HG02943 (cell line): ENCODE measurements at regions not wholly inside any gene's neighbourhood (a gene's known extent, or its start where the extent isn't known, plus 50 kb on each side); places are given as distances from the start of the nearest gene placed in this dataset.
"Not testable (repeated sequence)": the region's sequence is repeated elsewhere in the genome, so short reads cannot be mapped to it uniquely, and the experiment has no call there.

Experiments
- ATAC-seq: cut with Tn5 transposase; IDR thresholded peaks from one replicate; pipeline ENCODE4 v1.9.1; 2021; ENCODE audit warnings: mild to moderate bottlenecking, low read depth, moderate library complexity; ENCODE audit not compliant: unreplicated experiment

DNA sequence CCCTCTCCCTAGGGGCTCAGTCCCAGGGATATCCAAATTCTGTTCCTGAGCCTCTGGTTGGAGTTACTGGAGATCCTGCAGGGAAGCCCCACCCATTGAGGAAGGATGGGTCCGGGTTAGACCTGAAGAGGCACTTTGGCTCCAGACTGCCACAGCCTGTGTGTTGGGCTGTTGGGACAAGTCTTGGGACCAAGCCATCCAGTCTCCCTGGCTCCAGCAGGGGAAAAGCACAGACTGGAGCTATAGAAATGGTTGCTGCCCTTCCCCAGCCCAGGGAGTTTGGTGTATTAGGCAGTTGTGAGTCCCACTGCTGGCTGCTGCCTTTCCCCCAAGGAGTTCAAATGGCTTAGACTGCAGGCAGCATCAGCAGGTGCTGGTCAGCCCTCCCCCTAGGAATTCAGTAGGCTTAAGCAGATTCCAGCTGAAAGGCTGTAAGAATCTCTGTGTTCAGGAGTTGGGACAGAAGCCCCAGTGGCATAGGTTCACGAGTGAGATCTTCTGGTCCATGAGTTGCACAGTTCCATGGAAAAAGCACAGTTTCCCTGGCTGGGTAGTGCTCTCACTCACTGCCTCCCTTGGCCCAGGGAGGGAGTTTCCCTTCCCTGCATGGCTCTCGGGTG is 344.0 kb upstream of the EPHA5 start:
- ATAC-seq = no peak

DNA sequence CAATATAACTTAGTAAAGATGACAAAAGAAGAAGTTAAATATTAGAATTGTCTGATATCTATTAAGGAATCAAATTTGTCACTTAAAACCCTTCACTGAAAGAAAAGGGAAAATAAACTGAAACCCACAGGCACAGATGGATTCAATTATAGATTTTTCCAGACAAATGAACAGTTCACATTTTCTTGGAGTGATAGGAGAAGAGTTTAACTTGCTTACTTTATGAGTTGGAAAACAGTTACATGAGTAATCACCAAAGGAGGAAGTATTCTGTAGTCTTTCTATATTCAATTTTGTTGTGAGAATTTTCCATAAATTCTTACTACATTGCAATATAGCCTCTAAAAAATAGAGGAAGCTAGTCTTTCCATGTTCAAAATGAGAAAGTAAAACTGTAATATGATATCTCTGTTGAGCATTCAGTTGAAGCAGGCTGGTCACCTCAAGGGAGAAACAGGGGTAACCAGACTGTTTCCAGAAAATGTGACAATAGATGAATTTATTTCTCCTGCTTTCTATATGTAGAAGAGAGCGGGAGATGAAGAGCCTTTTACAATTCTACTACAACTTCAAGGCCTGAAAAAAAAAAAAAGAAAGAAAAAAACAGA is 330.3 kb upstream of the EPHA5 start:
- ATAC-seq = no peak

DNA sequence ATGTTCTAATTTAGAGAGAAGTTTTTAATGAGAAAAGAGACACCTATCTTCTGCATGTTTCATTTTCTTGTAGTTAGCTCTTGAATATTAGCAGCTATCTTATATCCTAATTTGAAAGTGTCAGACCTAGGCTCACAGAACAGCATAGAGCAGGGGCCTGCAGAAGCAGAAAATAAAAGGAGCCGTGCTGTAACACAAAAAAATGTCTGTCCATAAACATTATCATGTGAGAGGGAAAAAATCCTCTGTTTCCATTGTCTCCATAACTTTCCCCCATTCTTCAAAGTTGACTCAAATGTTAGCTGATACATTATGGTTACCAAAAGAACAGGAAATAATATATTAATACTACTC is 329.2 kb upstream of the EPHA5 start:
- ATAC-seq = no peak

DNA sequence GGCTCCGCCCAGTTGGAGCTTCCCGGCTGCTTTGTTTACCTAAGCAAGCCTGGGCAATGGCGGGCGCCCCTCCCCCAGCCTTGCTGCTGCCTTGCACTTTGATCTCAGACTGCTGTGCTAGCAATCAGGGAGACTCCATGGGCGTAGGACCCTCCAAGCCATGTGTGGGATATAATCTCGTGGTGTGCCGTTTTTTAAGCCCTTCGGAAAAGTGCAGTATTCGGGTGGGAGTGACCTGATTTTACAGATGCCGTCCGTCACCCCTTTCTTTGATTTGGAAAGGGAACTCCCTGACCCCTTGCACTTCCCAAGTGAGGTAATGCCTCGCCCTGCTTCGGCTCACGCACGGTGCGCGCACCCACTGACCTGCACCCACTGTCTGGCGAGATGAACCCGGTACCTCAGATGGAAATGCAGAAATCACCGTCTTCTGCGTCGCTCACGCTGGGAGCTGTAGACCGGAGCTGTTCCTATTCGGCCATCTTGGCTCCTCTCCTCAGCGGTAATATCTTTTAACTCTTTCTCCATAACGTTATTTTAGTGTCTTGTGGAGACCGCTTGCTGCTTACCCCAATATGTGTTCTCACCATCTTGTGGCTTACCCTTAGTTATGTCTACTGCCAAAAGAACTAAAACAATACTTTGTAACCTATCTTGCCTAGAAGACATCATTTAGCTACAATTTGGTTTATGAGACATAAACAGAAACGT is 328.7 kb upstream of the EPHA5 start:
- ATAC-seq = not testable (repeated sequence)

DNA sequence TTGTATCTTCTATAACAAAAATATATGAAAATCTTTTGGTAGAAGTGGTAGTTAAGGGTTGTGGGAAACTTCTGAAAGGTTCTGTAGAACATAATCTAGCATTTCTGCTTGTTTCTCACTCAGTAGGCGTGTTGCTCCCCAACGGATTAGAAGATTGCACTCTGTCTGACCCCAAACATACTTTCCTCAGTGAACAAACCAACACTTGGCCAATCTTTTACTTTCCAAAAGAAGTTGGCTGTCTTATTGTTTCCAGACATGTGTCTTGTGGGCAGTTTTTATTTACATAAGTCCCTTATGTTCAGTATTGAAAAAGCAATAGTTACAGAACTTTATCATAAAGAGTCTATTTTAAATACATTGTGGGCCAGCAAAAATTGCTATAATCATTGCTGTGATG is 312.8 kb upstream of the EPHA5 start:
- ATAC-seq = no peak

DNA sequence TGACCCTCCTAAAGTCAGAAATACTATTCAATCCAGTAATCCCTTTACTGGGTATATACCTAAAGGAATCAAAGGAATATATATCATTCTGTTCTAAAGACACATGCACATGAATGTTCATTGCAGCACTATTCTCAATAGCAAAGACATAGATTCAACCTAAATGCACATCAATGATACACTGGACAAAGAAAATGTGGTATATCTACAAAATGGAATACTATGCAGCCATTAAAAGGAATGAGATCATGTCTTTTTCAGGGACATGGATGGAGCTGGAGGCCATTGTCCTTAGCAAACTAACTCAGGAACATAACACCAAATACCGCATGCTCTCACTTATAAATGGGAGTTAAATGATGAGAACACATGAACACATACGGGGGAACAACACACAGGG is 306.0 kb upstream of the EPHA5 start:
- no peak for ATAC-seq

DNA sequence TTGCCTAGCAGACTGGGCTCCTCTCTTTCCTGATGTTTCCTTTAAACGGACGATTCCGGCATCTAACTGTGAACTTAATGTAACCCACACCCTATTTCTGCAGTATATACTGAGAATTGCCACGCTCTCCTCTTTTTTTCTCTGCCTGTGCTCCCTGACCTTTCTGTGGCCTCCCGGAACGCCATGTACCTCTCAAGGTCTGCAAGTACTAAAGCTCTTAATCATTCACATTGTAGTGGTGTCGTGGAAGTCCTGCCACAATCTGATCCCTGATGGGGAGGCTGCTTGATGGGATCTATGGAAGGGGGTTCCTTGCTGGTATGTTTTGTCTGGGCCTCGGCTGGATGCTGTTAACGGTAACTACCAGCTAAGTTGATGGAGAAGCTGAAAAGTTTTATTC is 302.9 kb upstream of the EPHA5 start:
- ATAC-seq = no peak

DNA sequence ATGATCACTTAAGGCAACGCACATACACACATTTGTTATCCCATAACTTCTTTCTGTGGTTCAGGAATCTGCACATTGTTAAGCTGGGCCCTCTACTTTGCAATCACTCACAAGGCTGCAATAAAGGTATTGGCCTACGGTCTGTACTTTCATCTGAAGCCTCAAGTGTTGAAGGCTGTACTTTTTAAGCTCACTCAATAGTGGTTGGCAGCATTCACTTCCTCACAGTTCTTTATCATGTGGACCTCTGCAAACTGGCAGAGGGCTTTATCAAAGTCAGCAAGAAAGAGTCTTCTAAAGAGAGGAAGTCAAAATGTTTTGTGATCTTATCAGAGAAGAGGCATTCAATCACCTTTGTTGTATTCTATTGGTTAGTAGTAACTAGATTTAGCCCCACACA is 301.4 kb upstream of the EPHA5 start:
- ATAC-seq = no peak

DNA sequence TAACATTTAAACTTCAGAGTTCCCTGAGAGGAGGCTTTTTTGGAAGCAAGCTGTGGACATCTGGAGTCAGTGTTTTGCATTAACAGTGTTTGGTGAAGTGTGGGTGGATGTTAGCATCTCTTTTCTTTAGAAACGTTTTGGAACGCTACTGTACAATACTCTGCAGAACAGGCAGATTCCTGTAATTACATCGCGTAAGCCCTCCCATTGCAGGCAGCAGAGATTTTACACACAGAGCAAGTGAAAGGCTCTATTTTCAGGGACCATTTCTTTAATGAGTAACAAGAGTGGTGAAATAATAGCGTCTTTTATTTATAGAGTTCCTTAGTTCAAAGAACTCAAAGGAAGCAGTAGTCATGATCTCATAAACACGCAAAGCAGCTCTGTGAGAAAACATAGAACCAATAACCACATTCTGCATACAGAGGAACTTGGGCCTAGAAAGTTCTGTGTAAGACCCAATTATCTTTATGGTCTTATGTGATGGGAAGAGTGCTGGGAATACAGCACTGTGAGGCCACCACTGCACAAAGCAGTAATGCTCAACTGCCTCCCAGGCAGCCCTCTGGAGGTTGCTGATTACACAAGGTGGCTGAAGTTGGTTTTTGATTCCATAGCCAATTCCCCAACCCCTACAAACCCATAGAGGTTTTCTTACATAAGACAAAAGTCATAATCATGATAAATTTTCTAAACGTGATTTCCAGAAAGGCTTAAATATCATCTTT is 298.7 kb upstream of the EPHA5 start:
- ATAC-seq = no peak

DNA sequence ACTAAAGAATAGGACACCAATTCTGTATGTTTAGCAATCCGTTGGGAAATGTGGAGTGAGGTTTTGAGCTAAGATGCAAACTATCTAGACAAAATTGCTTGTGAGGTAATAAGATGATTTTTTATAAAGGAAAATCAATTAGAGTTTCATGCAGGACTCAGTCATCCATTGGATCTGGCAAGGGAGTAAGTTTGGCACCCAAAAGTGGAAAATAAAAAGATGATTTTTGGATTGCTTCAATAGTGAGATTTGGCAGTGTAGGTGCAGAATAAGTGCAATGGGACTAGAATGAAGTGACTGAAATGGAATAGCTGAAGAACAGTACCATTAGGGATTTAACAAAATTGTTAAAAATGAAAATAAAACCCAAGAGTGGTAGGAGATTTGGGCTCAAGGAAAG is 290.5 kb upstream of the EPHA5 start:
- no peak for ATAC-seq

DNA sequence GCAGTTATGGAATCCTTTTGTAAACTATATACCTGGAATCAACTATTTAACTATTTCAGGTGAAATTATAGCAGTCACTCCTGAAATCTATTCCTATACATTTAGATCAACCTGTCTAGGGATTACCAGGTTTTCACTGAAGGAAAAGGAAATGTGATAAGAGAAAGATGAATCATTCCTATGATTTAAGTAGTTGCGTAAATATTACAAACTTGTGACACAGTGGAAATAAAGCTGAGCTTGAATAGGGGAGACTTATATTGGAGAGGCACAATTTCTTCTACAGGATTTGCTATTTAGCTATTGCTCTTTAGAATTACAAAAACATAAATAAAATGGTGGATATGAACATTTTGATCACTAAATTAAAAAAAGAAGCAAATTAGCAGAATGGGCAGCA is 284.1 kb upstream of the EPHA5 start:
- ATAC-seq = no peak

DNA sequence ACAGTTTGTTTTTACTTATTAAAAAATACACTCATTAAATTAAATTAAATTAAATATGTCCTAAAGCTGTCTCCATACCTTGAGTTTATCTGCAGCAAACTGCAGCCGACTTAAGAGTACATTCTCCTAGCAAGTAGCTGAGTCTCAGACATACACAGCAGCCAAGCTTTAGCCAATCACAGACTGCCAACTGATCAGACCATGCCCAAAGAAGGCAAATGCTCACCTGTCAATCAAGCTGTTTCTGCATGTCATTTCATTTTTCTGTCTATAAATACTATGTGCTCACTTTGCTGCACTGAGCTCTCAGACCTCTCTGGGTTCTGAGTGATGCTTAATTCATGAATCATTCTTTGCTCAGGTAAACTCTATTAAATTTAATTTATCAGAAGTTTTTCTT is 280.9 kb upstream of the EPHA5 start:
- ATAC-seq = no peak

DNA sequence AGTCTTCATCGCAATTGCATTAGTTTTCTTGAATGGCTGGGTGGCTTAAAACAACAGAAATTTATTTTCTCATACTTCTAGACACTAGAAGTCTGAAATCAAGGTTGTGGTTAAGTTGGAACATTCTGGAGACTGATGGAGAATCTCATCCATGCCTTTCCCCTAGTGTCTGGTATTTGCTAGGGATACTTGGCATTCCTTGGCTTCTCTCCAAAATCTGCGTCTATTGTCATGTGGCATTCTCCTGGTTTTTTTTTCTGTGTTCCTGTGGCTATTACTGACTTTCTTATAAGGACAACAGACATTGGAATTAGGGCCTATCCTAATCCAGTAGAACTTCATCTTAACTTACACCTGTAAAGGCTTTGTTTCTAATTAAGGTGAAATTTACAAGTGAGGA is 272.8 kb upstream of the EPHA5 start:
- no peak for ATAC-seq

DNA sequence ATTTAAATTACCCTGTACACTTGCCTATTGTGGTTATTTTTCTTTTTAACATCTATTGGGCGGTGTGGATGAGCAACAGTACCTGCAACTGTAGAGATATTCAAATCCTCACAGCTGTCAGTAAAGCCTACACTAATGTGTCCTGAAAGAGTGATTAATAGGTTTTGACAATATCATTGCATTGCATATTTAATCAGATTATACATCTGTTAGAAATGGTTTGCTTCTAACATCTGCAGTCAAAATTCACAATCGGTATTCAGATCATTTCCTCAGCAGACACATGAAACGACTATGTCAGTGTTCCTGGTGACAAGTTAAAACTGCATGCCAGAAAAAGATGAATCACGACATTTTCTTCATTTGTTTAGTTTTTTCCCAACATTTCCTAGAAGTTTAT is 254.6 kb upstream of the EPHA5 start:
- no peak for ATAC-seq

DNA sequence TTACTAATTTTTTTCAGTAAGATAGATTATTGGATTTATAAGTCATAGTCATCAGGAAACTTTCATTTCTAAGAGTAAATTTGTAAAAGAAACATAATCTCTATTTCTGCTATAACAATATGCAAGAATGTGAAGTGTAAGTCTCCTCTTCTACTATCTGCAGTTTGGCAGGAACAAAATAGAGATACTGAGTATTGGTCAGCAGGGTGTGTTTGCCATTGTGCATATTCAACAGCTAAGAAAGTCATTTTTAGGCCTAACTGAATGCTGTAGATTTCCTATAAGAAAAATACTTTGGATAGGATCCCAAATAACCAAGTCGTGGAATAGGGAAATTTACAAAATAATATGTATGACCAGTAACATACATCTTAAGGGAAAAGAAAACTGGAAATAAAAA is 253.3 kb upstream of the EPHA5 start:
- ATAC-seq = no peak

DNA sequence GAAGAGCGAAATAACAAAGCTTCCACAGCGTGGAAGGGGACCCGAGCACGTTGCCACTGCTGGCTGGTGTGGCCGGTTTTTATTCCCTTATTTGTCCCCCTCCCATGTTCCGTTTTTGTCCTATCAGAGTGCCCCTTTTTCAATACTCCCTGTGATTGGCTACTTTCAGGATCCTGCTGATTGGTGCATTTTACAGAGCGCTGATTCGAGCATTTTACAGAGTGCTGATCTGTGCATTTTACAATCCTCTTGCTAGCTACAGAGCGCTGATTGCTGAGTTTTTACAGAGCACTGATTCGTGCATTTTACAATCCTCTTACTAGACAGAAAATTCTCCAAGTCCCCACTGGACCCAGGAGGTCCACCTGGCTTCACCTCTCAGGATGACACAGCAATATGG is 250.9 kb upstream of the EPHA5 start:
- no peak for ATAC-seq

DNA sequence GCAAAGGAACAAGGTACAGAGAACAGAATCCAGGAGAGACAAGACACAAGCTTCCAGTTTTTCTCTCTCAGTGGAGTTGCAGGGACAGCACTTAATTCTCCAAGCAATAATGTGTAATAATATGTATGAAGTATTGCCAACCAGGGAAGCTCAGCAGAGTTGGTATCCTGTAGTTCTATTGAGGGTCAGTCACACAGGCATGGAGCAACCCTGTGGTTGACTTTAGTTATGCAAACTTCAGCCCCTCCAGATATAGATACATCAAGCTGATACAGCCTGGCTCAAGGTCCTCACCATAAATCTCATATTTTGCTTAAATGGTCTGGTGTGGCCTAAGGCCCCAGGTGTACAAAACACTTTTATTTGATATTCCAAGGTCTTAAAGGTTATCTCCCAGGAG is 248.6 kb upstream of the EPHA5 start:
- ATAC-seq = no peak

DNA sequence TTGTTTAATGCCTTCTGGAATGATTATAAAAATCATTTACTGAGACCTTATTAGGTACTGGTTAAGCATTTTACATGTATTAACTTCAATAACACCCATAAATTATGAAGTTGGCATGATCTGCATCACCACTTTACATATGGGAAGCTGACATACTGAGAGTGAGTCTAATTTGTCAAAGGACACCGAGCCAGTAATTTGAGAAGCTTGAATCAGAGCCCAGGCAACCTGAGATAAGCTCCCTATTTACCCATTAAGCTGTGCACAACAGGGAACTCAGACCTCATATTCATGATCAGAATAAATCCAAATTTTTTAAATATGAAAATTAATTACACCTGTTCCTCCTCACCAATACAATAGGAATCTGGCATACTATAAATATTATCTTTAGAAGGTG is 247.9 kb upstream of the EPHA5 start:
- ATAC-seq = no peak

DNA sequence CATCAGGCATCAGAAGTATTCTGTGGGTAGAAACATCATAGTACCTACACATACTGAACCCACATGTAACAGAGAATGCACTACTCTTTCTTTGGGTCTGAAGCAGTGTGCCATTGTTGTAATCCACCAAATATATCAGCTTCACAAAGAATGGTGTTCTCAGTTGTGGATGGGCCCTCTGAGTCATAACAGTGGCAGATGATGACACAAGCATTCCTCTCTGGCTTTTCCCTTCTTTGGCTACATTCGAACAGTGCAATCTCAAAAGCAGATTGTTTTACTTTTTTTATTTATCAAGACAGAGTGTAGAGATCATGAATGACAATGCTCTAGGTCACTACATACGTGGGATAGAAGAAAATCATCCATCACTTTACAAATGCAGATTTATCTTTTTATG is 247.2 kb upstream of the EPHA5 start:
- ATAC-seq = no peak

DNA sequence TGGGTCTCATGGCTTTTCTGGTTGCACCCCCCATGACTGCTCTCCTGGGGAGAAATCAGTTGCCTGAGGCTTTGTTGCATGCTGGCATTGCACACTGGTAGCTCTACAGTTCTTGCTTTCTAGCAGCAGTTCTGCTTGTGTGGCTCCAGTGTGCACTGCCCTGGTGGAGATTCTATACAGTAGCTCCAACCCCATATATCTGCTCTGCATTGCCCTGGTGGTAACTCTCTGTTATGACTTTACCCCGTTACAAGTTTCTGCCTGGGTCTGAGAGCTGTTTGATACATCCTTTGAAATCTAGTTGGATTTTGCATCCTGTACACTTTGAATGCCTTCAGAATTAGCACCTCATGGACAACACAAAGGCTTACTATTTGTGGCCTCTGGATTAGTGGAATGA is 241.4 kb upstream of the EPHA5 start:
- no peak for ATAC-seq

DNA sequence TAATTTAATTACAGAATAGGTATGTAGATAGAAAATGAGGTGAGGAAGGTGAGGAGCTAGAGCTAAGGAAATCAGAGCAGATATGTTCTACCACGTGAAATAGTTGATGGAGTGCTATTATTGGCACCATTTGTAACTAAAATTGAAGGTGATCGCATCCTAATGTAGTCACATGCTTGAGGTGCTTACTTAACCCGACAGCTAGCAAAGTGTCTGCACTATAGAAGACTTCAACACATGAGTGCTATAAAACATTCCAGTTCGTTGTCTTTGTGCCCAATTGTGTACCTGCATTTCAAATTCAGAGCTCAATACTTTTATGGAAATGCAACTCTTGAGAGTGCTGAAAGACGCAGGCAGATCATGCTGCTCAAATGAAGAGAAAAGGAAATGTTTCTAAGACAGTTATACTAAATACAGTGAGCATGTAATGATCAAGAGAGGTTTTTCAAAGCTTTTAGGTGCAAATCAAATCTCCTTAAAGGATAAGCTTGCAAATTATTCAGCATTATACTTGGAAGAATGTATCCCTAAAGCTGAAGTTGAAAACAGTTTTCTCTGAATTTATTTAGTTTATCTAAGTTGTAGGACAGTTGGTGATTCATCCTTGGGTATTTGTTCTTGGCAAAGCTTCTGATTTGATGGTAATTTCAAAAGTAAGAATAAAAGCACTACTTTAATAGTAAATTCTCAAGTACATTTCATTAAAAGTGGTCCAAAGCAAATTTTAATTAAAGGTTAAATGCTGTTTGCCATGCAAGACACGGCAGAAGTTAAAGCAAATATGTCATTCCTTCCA is 223.9 kb upstream of the EPHA5 start:
- no peak for ATAC-seq
